ENCODE measurements at regions not wholly inside any gene's neighbourhood (a gene's known extent, or its start where the extent isn't known, plus 50 kb on each side); places are given as distances from the start of the nearest gene placed in this dataset.

DNA sequence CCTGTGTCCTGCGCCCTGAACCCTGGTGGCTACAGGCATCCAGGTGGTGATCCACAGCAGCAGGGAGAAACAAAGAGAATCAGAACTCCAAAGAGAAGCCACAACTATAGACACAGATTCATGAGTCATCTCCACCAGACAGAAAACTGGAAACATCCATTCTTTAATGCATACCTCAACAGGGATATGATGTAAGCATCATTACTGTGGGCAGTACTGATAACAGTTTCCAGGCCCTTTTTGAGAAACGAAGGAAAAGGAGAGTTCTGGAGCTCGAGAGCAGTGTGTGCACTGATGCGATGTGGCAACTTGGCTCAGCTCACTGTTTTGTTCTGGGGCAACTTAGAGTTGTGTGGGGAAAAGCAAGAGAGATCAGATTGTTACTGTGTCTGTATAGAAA lies 215.6 kb upstream of the ADAMTS16 start:
- no peak for DNase-seq

DNA sequence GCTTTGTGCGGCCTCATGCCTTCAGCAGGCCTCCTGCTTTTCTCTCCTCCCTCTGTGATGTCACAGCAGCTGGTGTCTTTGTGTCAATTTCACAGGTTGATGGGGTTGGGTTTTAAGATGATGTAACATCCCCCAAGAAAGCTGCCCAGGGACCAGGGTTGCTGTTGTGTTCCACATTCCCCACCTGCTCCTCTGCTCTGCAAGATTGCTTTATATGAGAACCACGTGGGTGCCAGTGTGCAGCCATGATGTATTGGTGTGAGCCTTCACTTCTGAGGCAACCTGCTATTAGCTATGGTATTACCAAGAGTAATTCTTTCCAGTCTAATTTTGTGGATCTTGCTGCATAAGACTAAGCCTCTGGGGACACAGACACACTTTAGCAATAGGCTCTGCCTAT lies 213.0 kb upstream of the ADAMTS16 start:
- no peak for DNase-seq

DNA sequence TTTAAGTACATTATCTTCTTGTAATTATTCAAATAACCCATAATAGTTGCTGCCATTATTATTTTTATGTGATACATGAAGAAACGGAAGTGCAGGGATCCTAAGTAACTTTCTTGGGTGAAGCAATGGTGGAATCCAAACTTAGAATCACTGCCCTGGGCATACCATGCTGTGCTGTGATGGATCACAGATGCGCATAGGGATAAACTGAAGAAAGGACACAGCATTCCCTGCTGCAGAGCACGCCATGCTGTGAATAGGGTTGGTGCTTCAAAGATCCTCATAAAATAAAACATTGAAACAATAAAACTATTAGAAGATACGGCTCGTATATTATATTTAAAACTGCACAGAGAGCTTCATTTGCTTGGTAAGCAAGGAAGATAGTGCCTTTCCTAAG lies 211.7 kb upstream of the ADAMTS16 start:
- DNase-seq = no peak

DNA sequence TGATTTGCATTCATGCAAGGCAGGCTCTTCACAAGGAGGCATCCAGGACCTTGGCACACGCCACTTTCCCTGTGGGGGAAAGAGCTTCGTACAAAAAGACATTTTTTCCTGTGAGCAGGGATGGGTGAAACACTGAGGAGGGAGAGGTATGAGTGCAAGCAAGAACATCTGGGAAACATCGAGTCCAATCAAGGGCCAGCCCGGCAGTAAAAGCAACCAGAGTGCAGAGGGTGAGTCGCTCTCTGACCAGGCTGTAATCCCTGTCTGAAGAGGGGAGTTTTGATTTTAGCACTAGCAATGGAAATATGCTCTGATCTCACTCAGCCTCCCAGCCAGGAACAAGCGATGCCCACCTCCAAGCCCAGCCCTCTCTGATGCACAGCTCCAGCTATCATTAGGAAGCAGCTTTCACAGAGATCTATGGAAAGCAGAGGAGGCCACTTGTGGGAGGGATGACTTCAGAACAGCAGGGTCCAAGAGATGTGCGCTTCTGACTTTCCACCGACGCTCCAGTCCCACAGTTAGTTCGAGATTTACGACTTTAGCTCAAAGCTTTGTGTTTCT lies 211.0 kb upstream of the ADAMTS16 start:
- no peak for DNase-seq

DNA sequence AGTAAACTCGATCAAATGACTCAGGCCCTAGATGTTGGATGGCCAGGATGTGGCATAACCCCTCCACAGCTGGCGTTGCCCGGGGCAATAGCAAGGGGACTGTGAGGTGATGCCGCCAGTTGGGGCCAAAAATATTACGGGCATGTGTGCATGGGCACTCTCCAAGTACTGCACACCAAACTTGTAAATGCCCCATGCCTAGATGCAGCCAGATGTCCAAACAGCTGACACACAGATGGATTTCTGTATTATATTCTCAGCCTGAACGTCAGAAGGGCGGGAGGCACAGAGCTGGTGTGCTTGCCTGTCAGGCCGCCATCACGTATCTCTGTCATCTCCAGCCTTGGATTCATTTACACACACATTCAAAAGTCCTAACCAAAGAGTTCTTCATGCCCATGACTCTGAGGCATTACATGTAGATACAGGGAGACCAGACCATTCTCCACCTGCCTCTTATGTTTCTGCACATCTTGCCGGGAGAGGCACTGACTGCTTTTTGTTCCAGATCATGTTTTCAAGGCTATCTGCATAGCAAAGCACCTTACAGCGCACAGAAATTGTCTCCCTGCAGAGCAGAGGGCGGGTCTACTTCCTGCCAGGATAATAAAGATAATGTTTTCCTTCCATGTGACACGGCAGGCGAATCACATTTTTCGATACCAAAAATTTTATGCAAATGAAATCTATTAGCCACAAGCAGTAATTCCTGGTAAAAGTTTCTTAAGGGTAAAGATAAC lies 200.9 kb upstream of the ADAMTS16 start:
- DNase-seq = no peak

DNA sequence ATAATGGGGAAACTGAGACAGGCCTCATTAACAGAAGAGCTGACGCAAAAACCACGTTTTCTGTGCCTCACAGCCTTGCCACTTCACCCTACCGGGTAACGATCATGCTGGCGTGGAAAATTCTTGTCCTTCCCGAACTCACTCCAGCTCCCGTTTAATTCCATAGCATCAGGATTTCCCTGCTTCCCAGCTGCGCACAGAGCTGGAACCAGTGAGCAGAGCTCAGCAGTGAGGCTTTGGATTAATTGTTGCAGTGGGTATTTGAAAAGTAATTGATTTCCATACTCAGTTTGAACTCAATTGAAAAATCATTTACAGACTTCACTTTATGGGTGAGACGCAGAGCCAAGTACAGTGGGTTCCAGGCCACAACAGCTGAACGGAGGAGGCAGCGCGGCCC lies 199.0 kb upstream of the ADAMTS16 start:
- no peak for DNase-seq

DNA sequence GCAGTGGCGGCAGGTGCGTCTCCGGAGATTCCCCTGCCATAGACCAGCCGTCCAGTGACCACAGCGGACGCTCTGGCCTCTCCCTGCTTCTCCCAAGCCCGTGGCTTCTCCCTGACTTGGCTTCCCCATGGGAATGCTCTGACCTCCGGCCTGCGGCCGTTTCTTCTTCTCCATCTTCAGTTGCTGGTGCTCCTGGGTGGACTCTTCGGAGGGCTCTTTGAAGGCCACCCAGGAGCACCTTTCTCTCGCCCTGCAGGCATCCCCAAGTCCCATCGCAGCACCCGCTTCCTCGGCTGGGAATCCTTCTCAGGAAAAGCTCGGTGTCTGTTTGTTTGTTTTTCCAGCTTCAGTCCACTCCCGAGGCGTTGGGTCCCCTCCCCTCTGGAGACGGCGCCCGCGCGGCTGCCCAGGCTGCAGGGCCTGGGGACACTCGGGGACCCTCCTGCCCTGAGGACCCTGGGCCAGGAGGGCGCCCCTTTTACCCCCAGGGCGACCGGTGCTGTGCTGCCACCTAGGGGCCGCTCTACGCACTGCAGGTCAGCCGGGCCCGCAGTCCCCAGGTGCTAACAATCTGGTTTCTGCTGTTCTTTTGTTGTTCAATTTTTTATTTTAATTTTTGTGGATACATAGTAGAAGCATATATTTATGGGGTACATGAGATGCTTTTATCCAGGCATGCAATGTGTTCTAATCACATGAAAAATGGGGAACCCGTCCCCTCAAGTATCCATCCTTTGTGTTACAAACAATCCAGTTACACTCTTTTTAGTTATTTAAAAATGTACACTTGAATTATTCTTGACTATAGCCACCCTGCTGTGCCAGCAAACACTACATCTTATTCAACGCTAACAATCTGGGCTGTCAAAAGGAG lies 197.9 kb upstream of the ADAMTS16 start:
- DNase-seq = peak in 1 of 2 experiments; percentile 39

DNA sequence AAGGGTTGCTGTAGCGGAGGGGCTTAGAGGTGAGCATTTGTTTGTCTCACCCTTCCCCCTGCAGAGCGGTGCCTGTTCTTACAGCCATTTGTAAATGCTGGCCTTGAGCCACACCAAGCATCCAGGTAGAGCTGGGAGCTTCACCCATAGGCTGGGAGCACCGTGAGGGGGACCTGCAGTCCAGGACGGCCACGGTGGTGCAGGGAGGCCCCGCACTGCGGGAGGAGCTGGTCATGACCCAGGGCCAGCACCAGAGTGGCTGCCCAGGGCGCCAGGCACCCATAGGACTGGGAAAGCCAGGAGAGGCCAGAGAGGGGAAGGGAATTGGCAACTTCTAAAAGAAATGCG lies 197.3 kb upstream of the ADAMTS16 start:
- no peak for DNase-seq

DNA sequence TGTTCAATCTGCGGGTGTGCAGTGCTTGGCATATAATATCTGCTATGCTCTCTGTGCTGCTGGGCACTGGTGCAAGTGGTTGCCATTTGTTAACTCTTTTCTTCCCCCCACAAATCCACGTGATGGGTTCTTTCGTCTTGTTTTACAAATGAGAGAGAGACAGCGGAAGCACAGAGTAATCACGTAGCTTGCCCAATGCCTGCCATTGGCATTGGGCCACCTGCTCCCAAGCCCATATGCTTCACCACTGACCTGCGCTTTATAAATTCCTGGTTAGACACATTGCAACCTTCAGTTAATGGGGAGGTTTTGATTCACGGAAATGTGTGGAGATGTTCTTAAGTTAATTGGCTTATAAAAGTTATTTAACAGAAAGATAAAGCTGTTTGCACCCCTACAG lies 194.8 kb upstream of the ADAMTS16 start:
- DNase-seq = no peak

DNA sequence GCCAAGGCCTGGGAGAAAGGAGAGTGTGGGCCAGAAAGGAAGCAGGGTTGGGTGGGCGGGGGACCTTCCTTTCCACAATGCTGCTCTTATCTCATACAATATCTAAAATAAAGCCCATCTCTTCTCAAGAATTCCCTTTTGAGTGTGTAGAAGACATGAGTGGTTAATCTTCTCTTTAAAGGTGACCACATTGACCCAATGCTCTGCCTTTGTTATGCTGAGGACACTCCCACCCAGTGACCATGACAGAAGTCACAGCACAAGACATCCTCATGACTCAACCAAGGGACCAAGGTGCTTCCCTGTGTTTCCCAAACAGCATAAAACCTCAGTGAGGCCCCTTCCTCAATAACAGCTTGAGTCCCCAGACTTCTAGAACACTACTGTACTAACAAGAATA lies 193.0 kb upstream of the ADAMTS16 start:
- no peak for DNase-seq

DNA sequence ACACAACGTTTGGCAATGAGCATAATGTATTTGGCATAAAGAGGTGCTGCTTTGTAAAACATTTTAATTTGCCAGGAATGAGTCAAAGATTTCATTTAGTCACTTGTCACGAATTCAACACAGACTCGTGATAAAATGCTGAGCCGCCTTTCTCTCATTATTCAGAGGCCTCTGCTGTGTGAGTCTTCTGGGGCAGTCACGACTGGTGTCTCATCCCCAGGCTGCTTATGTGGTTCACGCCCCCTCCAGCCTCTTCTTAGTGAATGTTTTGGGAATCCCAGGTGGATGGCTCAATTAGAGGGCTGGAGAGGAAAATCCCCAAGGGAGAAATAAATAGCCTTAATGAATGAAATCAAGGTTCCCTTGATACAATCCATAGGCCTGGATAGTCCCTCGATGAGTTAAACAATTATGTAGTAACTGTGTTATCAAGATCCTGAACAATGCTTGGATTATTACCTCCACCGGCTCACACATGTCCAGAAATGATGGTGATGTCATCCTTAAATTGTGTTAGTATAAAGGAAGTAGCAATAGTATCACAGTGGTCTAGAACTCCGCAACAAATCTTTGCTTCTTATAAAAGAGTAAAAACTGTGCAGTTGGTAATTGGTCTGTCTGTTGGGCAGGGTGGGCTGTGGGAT lies 192.1 kb upstream of the ADAMTS16 start:
- no peak for DNase-seq

DNA sequence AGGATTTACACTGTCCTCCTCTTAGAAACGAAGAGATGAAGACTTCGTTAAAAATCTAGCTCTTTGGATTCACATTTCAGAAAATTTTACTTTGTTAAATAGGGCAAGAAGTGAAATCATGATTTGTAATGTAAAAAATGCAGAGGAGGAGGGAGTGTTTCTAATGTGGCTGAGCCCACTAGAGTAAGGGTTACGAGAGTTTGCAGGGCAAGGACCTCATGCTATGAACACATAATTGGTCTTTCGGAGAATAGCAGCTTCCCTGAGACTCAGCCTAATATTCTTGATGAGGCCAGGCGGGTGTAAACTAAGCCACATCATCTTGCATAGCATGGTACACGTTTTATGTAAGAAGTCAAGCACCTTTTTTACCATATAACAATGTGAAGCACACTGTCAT lies 191.0 kb upstream of the ADAMTS16 start:
- DNase-seq = no peak

DNA sequence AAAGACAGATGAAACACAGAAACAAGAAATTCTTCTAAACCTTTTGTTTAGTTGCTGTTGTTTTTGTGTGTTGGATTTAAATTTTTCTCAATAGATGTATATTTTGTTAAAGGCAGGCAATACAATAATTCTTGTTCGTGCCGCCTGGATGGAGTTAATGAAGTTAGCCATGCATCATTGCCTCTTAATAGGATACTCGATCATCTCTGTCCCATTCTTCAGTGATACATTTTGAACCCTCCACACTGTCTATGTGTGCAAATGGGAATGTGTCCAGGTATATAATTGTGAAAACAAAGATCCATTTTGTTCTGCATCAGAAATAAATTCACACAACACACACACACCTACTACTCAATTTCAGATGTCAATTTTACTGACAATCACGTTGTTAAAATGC lies 186.6 kb upstream of the ADAMTS16 start:
- no peak for DNase-seq

DNA sequence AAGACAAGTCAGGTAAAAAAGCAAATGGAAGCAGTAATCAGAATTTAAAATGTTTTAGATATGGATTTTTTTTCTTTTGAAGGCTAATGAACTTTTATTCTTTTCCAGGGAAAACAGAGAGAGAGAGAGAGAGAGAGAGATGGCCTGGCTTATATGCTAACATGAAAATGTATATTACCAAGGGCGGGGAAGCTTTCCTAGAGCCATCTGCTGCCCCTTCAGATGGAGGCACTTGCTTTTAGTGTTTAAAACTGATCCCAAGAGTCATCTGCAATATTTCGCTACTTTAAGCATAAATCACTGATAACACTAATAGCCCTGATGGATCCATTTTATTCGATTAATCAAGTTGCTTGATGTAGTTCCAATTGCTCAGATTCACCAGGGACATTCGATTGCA lies 186.1 kb upstream of the ADAMTS16 start:
- no peak for DNase-seq

DNA sequence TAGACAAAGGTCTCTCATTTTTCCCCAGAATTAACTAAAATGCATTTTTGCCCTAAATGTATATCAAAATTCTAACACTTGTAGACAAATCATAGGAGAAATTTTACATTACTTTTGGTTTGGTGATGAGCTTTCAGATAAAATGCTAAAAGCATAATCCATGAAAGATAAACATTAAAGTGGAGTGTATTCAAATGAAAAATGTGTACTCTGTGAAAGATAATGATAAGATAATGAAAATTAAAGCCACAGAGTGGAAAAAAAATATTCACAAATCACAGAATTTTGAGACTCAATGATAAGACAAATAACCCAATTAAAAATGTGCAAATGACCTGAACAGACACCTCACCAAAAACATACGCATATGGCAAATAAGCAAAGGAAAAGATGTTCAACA lies 176.9 kb upstream of the ADAMTS16 start:
- no peak for DNase-seq

DNA sequence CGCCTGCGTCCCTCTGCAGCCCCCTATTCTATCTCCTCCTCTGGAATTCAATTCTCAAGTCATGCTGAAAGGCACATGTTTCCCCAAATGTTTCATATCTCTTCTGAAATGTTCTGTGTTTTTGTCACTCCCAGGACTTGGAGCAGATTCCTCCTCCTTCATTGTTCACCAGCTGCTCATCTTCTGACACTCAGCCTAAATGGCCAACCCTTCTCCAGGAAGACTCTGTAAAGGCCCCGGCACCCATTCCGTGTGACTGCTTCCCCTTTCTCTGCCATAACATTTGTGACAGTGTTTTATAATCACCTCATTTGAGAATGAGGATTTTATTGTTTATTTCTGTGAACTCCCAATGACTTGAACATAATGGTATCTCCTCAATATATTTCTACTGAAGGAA lies 170.8 kb upstream of the ADAMTS16 start:
- DNase-seq = no peak

DNA sequence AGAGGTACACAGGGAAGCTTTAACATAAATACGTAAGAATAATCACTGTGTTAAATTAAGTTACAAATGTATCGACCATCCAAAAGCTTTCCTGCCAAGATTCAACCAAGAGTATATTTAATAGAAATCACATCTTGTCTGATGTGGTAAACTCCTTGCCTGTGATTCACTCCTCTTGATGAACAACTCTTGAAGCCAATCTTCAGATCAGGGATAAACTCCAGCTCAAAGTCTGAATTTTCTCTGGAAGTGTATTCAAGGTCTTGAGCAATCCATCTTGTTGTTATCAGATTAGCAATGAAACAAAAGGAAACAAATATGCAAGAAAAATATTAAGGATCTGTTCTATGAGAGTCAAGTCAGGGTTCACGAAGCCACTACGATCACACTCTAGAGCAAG lies 170.0 kb upstream of the ADAMTS16 start:
- DNase-seq = no peak

DNA sequence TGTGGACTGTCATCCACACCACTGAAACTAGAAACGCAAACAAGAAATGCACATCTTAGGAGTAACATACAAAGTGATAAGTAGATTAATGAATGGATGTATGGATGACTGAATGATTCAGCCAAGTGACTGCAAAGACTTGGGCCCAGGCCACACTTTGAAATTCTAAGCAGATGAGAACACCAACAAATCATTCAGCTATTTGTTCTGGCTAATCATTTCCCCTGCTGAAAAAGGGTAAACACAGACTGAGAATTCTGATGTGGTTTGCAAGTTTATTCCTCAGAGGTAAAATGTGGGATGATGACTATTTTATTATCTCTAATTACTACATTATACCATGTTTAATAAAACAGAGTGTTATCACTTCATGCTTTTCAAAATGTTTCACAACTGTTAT lies 163.2 kb upstream of the ADAMTS16 start:
- no peak for DNase-seq

DNA sequence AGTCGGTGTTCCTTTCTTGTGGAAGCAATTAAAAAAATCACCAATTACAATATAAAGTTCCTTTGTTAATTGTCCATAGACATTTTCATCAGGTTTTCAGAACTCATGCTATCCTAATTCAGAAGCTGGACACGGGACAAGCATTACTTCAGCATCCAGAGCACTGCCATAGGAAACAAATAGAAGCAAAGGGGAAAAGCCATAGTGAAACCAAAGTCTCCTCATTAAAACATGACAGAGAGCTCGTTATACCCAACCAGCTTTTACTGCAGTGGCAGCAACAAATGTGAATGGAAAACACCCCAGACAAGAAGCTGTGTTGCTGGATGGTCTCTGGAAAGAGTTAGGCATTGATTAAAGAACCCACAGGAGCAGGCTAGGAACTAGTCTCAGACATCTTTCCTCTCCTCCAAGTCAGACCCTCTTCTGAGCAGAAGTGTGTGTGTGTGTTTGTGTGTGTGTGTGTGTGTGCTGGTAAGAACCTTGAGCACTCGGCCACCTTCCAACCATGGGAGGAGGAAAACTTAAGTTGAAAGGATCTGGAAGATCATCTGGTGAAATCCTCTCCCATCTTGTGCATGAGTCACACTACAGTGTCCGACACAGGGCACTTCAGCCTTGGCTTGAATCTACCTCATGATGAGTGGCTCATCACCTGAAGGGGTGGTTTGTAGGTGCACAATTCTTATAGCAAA lies 162.6 kb upstream of the ADAMTS16 start:
- no peak for DNase-seq

DNA sequence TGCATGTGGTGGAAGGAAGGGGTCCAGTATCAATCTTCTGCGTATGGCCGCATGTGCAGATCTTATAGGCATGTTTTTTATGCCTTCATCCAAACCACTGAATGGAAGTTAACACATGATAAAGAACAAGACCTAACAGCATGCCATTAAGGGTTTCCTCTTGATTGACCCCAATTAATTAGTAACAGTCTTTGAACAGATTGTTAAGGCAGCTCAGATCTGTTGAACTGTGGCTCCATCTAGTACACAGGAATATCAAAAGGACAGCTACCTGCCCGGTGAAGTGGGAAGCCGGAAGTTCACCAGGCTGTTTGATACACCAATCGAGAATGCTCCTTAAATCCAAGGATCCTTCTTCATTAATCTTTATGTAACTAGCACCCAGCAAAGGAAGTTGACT lies 159.9 kb upstream of the ADAMTS16 start:
- DNase-seq = no peak

DNA sequence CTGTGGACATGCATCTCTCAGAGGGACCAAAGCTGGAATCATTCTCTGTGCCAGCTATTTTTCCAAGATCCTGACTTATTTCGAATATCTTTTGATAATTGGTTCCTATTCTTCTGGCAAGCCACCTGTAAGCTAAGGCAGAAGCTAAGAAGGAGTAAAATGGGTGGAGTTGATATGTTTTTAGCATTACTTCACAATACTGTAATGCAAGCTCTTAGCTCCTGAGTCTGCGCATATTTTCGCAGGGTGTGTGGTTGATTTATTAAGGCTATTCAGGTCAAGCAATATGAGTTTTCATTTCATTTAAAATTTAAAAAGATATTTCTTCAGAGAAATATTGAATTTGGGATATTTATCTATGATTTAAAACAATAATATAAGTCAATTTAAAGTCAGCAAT lies 158.5 kb upstream of the ADAMTS16 start:
- DNase-seq = no peak

DNA sequence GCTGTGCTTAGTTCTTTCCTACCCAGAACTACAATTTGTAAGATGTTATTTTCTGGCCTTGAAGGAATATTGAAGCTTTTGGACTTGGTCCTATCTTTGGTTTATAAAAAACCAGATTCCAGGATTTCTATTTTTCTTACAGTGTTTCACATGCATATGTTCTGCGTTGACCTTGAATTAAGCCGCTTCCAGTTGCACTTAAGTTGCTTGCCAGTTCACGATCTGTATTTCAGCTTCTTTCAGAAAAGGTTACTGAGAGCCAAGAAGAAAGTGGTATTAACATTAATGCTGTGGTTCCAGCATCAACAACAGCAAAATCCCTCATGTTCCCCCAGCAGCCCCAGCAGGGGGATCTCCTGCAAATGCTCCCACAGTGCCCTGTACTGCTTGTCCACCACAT lies 156.4 kb upstream of the ADAMTS16 start:
- DNase-seq = no peak

DNA sequence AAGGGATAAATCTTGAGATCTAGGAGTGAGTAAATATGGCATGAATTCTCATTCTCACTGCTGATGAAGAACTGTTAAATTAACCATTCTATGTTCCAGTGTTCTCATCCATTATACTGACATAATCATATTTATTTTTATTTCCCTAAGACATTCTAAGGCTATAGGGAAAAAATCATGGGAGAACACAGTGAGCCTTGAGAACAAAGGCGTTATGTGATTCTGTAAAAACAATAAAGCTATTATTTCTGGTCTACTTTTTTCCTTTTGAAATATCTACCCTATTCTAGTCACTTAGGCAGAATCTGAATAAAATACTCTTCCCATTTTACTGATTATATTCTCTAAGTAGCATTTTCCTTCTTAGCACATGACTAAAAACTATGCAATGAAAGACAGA lies 155.7 kb upstream of the ADAMTS16 start:
- DNase-seq = no peak

Data from NCI-H1930 (cell line).